Adrenal gland (tissue), 5 donors: ENCODE measurements at regions not wholly inside any gene's neighbourhood (a gene's known extent, or its start where the extent isn't known, plus 50 kb on each side); places are given as distances from the start of the nearest gene placed in this dataset.
"Not testable (repeated sequence)": the region's sequence is repeated elsewhere in the genome, so short reads cannot be mapped to it uniquely, and the experiment has no call there.

ENCODE experiments used
- POLR2A ChIP-seq, 2 donors: fragments of 450-650 bp; IDR thresholded peaks; one replicate each; pipeline ENCODE4 v1.6.1; 2017; ENCODE audit warnings: antibody characterized with exemption in 2 of 2, mild to moderate bottlenecking in 2 of 2, moderate library complexity in 1 of 2
- TF ChIP-seq, protein P1 (sequence below), 6 experiments: fragments of 450-650 bp in 4 of 6; fragments of 200-600 bp in 2 of 6; sonication (generic) in 1 of 6; IDR thresholded peaks; 1 replicate in 5 of 6; 2 replicates in 1 of 6; pipeline versions ENCODE4 v1.5.1 to v1.8.0; 2016 to 2021; ENCODE audit warnings: antibody characterized with exemption in 6 of 6, mild to moderate bottlenecking in 2 of 6, moderate library complexity in 1 of 6
- donor health status: DM: no; HTN: no; CAD: no.

DNA sequence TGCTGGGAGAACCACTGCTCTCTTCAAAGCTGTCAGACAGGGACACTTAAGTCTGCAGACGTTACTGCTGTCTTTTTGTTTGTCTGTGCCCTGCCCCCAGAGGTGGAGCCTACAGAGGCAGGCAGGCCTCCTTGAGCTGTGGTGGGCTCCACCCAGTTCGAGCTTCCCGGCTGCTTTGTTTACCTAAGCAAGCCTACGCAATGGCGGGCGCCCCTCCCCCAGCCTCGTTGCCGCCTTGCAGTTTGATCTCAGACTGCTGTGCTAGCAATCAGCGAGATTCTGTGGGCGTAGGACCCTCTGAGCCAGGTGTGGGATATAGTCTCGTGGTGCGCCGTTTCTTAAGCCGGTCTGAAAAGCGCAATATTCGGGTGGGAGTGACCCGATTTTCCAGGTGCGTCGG, 242.6 kb upstream of the DEPDC1 start:
- TF ChIP-seq, protein P1, sequence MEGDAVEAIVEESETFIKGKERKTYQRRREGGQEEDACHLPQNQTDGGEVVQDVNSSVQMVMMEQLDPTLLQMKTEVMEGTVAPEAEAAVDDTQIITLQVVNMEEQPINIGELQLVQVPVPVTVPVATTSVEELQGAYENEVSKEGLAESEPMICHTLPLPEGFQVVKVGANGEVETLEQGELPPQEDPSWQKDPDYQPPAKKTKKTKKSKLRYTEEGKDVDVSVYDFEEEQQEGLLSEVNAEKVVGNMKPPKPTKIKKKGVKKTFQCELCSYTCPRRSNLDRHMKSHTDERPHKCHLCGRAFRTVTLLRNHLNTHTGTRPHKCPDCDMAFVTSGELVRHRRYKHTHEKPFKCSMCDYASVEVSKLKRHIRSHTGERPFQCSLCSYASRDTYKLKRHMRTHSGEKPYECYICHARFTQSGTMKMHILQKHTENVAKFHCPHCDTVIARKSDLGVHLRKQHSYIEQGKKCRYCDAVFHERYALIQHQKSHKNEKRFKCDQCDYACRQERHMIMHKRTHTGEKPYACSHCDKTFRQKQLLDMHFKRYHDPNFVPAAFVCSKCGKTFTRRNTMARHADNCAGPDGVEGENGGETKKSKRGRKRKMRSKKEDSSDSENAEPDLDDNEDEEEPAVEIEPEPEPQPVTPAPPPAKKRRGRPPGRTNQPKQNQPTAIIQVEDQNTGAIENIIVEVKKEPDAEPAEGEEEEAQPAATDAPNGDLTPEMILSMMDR (IDR thresholded peaks at IDR 0.05) = not testable (repeated sequence)
- TF ChIP-seq POLR2A (IDR thresholded peaks at IDR 0.05) = not testable (repeated sequence)
